Kidney capillary endothelial cell (primary cell): ENCODE measurements at regions not wholly inside any gene's neighbourhood (a gene's known extent, or its start where the extent isn't known, plus 50 kb on each side); places are given as distances from the start of the nearest gene placed in this dataset.
"Not testable (repeated sequence)": the region's sequence is repeated elsewhere in the genome, so short reads cannot be mapped to it uniquely, and the experiment has no call there.

Experiments used
- DNase-seq: peaks from one replicate; pipeline ENCODE4 v3.0.0-alpha.2; 2018; ENCODE audit warnings: low spot score

GRCh38 chr5:71822065-71822464 lies 103.0 kb downstream of the CARTPT start:
- not testable (repeated sequence) for DNase-seq

- DNase-seq = no peak
These were observed 106.9 kb downstream of the CARTPT start for GRCh38 chr5:71825992-71826391.

- no peak for DNase-seq
These were observed 109.4 kb downstream of the CARTPT start for GRCh38 chr5:71828291-71829040.

GRCh38 chr5:71829206-71829605 lies 110.1 kb downstream of the CARTPT start:
- DNase-seq = no peak

- DNase-seq = peak; percentile 45
These were observed 111.8 kb downstream of the CARTPT start for GRCh38 chr5:71830681-71831539.

GRCh38 chr5:71832812-71833715 lies 114.0 kb downstream of the CARTPT start:
- no peak for DNase-seq

- no peak for DNase-seq
These were observed 115.5 kb downstream of the CARTPT start for GRCh38 chr5:71834601-71835000.

- peak; percentile 16 for DNase-seq
These were observed 117.0 kb downstream of the CARTPT start for GRCh38 chr5:71836084-71836483.

- DNase-seq = no peak
These were observed 117.6 kb downstream of the CARTPT start for GRCh38 chr5:71836559-71837112.

GRCh38 chr5:71838286-71838685 lies 119.2 kb downstream of the CARTPT start:
- DNase-seq = no peak

- DNase-seq = no peak
These were observed 120.2 kb downstream of the CARTPT start for GRCh38 chr5:71839096-71839884.

- no peak for DNase-seq
These were observed 122.0 kb downstream of the CARTPT start for GRCh38 chr5:71841107-71841506.

GRCh38 chr5:71843111-71843510 lies 124.0 kb downstream of the CARTPT start:
- no peak for DNase-seq

GRCh38 chr5:71844862-71845261 lies 125.8 kb downstream of the CARTPT start:
- no peak for DNase-seq

GRCh38 chr5:71859515-71859914 lies 140.4 kb downstream of the CARTPT start:
- DNase-seq = no peak

- no peak for DNase-seq
These were observed 141.0 kb downstream of the CARTPT start for GRCh38 chr5:71860048-71860447.

- no peak for DNase-seq
These were observed 142.6 kb downstream of the CARTPT start for GRCh38 chr5:71861682-71862081.

- no peak for DNase-seq
These were observed 143.0 kb downstream of the CARTPT start for GRCh38 chr5:71862087-71862486.

- DNase-seq = no peak
These were observed 143.5 kb downstream of the CARTPT start for GRCh38 chr5:71862507-71863060.

- DNase-seq = peak; percentile 10
These were observed 145.9 kb downstream of the CARTPT start for GRCh38 chr5:71864730-71865601.
